ENCODE measurements at regions not wholly inside any gene's neighbourhood (a gene's known extent, or its start where the extent isn't known, plus 50 kb on each side); places are given as distances from the start of the nearest gene placed in this dataset.
A peak's percentile ranks its signal among the peaks of the same experiment; 100 is the strongest.

- H3K9me3 ChIP-seq (ENCODE audit: low read depth) = no peaks in the 10 kb centered on the region
- no peak overlapping the region for H2AFZ ChIP-seq
- no peak overlapping the region for H3K9ac ChIP-seq
- H3K9me2 ChIP-seq (ENCODE audit: insufficient read depth) = no peaks in the 10 kb centered on the region
- H3F3A ChIP-seq (ENCODE audit: insufficient read depth) = no peaks in the 10 kb centered on the region
- H3K27ac ChIP-seq = no peak overlapping the region
- H3K36me3 ChIP-seq (ENCODE audit: low read depth) = no peaks in the 10 kb centered on the region
- no peak for DNase-seq
- no peaks in the 10 kb centered on the region for H3K79me2 ChIP-seq (ENCODE audit: insufficient read depth)
- no peaks in the 10 kb centered on the region for H4K20me1 ChIP-seq (ENCODE audit: insufficient read depth)
- H3K27me3 ChIP-seq (replicated peaks; ENCODE audit: insufficient read depth) = 0 out of 2 replicates have a peak, but pooled peaks cover 5% of the 10 kb centered on the region
- WGBS, 2 experiments (ENCODE audit: low coverage in 1 of 2, low lambda C conversion rate in 2 of 2, missing lambda C conversion rate in 2 of 2) = 47% methylated on average over 3 of the region's 3 CpGs
- H3K4me2 ChIP-seq (ENCODE audit: unreplicated experiment) = no peak overlapping the region
- no peaks in the 10 kb centered on the region for H3K4me1 ChIP-seq (ENCODE audit: insufficient read depth)
- in situ Hi-C loops (cut with MboI) = no loop called here
- TF ChIP-seq EZH2 (IDR thresholded peaks at IDR 0.05; ENCODE audit: insufficient read depth, poor library complexity, severe bottlenecking) = no peak
- H3K4me3 ChIP-seq = no peak overlapping the region
Observed at GRCh38 chr4:108272046-108272445, 103.3 kb upstream of the LEF1 start.

GRCh38 chr4:108270466-108271450, 102.0 kb upstream of the LEF1 start:
- Histone ChIP-seq H3K4me3 (no peak overlapping the region), H3F3A (ENCODE audit: insufficient read depth) (no peaks in the 10 kb centered on the region), H3K27ac (no peak overlapping the region), H3K9ac (no peak overlapping the region), H3K4me1 (ENCODE audit: insufficient read depth) (no peaks in the 10 kb centered on the region), H3K79me2 (ENCODE audit: insufficient read depth) (no peaks in the 10 kb centered on the region), H3K9me3 (ENCODE audit: low read depth) (no peaks in the 10 kb centered on the region), H4K20me1 (ENCODE audit: insufficient read depth) (no peaks in the 10 kb centered on the region), H3K9me2 (ENCODE audit: insufficient read depth) (no peaks in the 10 kb centered on the region), H3K36me3 (ENCODE audit: low read depth) (no peaks in the 10 kb centered on the region), H2AFZ (no peak overlapping the region), H3K4me2 (ENCODE audit: unreplicated experiment) (no peak overlapping the region), H3K27me3 (replicated peaks; ENCODE audit: insufficient read depth) (0 out of 2 replicates have a peak, but pooled peaks cover 5% of the 10 kb centered on the region)
- peak; percentile 27 for DNase-seq
- in situ Hi-C loops (cut with MboI) = no loop called here
- no peak for TF ChIP-seq EZH2phosphoT487 (IDR thresholded peaks at IDR 0.05; ENCODE audit: insufficient read depth, low read depth)
- TF ChIP-seq EZH2 (IDR thresholded peaks at IDR 0.05; ENCODE audit: insufficient read depth, poor library complexity, severe bottlenecking) = no peak
- WGBS, 2 experiments (ENCODE audit: low coverage in 1 of 2, low lambda C conversion rate in 2 of 2, missing lambda C conversion rate in 2 of 2) = 4 to 5% methylated on average over 6 of the region's 6 CpGs

GRCh38 chr4:108264693-108265092, 96.0 kb upstream of the LEF1 start:
- in situ Hi-C loops (cut with MboI) = no loop called here
- TF ChIP-seq EZH2phosphoT487 (IDR thresholded peaks at IDR 0.05; ENCODE audit: insufficient read depth, low read depth) (no peak), EZH2 (IDR thresholded peaks at IDR 0.05; ENCODE audit: insufficient read depth, poor library complexity, severe bottlenecking) (no peak)
- 42% methylated on average over 4 of the region's 4 CpGs for WGBS, 2 experiments (ENCODE audit: low coverage in 1 of 2, low lambda C conversion rate in 2 of 2, missing lambda C conversion rate in 2 of 2)

DNA sequence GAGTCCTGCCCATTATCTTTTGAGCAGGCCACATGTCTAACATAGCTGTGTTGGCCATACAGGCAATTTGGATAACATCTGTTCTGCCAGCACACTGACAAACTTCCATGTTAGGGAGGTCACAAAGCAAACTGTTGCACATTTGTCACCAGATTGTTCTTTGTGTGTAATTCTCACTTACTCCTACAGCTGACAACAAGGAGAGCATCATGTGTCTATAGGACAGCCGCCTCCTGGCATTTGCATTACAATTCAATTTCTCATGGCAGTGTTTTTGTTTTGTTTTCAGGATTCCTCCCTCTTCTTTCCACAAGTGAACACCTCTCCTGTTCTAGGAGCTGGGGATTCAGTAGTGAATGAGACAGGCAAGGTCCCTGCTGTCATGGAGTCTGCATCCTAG, 94.3 kb upstream of the LEF1 start:
- in situ Hi-C loops (cut with MboI) = no loop called here
- TF ChIP-seq EZH2 (IDR thresholded peaks at IDR 0.05; ENCODE audit: insufficient read depth, poor library complexity, severe bottlenecking) (no peak), EZH2phosphoT487 (IDR thresholded peaks at IDR 0.05; ENCODE audit: insufficient read depth, low read depth) (no peak)
- DNase-seq = no peak
- no peak overlapping the region for H3K27ac ChIP-seq
- WGBS, 2 experiments (ENCODE audit: low coverage in 1 of 2, low lambda C conversion rate in 2 of 2, missing lambda C conversion rate in 2 of 2) = 6 to 10% methylated on average over 1 of the region's 1 CpG
- no peak overlapping the region for H2AFZ ChIP-seq
- no peaks in the 10 kb centered on the region for H3K4me1 ChIP-seq (ENCODE audit: insufficient read depth)
- H3K9me3 ChIP-seq (ENCODE audit: low read depth) = no peaks in the 10 kb centered on the region
- H4K20me1 ChIP-seq (ENCODE audit: insufficient read depth) = no peaks in the 10 kb centered on the region
- no peaks in the 10 kb centered on the region for H3K79me2 ChIP-seq (ENCODE audit: insufficient read depth)
- no peaks in the 10 kb centered on the region; the same call in none of the 2 replicates for H3K27me3 ChIP-seq (replicated peaks; ENCODE audit: insufficient read depth)
- H3K9me2 ChIP-seq (ENCODE audit: insufficient read depth) = no peaks in the 10 kb centered on the region
- H3K9ac ChIP-seq = no peak overlapping the region
- H3K4me2 ChIP-seq (ENCODE audit: unreplicated experiment) = no peak overlapping the region
- no peaks in the 10 kb centered on the region for H3K36me3 ChIP-seq (ENCODE audit: low read depth)
- H3K4me3 ChIP-seq = no peak overlapping the region
- no peaks in the 10 kb centered on the region for H3F3A ChIP-seq (ENCODE audit: insufficient read depth)

More at GRCh38 chr4:108264693-108265092, 96.0 kb upstream of the LEF1 start:
- no peak for DNase-seq
- H4K20me1 ChIP-seq (ENCODE audit: insufficient read depth) = no peaks in the 10 kb centered on the region
- no peaks in the 10 kb centered on the region; the same call in none of the 2 replicates for H3K27me3 ChIP-seq (replicated peaks; ENCODE audit: insufficient read depth)
- H3K79me2 ChIP-seq (ENCODE audit: insufficient read depth) = no peaks in the 10 kb centered on the region
- no peak overlapping the region for H3K4me3 ChIP-seq
- H3K9me2 ChIP-seq (ENCODE audit: insufficient read depth) = no peaks in the 10 kb centered on the region
- no peak overlapping the region for H3K27ac ChIP-seq
- H3K9ac ChIP-seq = no peak overlapping the region
- H3K9me3 ChIP-seq (ENCODE audit: low read depth) = no peaks in the 10 kb centered on the region
- H3K4me2 ChIP-seq (ENCODE audit: unreplicated experiment) = no peak overlapping the region
- no peaks in the 10 kb centered on the region for H3K36me3 ChIP-seq (ENCODE audit: low read depth)
- H3K4me1 ChIP-seq (ENCODE audit: insufficient read depth) = no peaks in the 10 kb centered on the region
- H2AFZ ChIP-seq = no peak overlapping the region
- H3F3A ChIP-seq (ENCODE audit: insufficient read depth) = no peaks in the 10 kb centered on the region
